HCEC 1CT (cell line): ENCODE measurements at regions not wholly inside any gene's neighbourhood (a gene's known extent, or its start where the extent isn't known, plus 50 kb on each side); places are given as distances from the start of the nearest gene placed in this dataset.

Experiments used
- DNase-seq: peaks from one replicate; pipeline ENCODE4 v3.0.0-alpha.2; 2017

GRCh38 chr2:163456953-163457743, 278.7 kb downstream of the FIGN start:
- DNase-seq, result no peak

DNA sequence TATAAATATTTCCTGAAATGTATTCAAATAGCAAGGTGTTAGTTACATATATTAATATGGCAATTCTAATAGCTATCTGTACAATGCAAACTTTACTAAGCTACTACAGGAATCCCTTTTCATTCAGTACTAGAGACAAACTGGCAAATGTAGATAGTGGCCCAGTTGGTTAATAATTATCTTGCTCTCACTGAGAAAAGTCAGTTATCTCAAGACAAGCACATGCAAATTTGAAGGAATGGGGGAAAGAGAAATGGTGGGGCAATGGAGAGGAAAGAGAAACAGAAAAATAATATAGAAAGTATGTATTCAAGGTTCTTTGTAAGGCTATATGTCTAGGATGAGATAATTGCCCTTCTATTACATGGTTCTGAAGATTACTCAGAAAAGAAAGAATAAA, 280.0 kb downstream of the FIGN start:
- DNase-seq, result no peak

GRCh38 chr2:163453920-163454319, 281.9 kb downstream of the FIGN start:
- DNase-seq, result no peak

GRCh38 chr2:163441603-163442002, 294.2 kb downstream of the FIGN start:
- no peak for DNase-seq

DNA sequence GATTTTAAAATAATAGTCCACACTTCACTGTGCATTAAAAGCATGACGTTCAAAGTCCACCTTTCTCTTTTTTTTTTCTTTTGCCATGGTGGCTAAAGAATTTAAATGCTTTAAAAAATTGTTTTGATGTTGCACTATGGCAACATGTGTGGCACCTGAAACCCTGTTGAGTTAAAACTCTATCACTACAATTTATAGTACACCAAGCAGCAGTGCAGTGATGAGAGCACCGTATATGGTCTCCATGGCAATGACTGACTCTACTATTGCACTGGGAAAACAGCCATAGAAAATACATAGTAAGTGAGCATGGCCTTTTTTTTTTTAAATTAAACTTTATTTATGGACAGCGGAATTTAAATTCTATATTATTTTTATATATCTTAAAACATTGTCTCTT, 298.8 kb downstream of the FIGN start:
- no peak for DNase-seq

DNA sequence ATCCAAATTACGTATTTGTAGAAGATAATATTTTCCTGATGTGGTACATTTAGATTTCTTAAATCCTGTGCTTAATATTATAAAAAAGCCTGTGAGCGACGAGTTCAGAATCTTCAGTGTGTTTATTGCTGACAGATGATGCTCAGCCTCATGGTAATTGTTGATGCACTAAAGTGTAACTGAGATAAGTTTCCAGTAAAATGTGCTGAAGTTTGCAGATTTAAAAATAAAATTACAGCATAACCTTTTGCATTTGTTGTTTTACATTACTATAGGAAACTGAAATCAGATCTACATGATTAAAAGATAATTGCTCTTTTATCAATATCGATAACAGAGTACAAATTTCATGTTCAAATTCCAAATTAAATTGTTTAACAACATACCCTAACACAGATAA, 307.6 kb downstream of the FIGN start:
- no peak for DNase-seq

DNA sequence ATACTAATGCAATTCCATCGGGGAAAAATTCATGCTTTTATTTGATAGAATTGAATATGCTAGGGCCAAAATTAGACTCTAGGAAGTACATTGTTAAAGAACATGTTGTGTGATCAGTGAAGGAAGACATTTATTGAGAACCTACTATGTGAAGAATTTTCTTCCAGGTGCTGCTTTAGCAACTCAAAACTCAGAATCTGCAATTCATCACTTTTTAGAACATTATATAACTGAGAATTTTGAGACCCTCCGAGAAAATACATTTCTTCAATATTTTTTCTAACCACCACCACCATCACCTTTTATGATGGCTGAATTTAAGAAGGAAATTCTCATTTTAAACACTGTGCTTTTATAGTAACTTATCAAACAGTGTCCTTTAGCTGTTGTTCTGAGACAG, 315.2 kb downstream of the FIGN start:
- no peak for DNase-seq

DNA sequence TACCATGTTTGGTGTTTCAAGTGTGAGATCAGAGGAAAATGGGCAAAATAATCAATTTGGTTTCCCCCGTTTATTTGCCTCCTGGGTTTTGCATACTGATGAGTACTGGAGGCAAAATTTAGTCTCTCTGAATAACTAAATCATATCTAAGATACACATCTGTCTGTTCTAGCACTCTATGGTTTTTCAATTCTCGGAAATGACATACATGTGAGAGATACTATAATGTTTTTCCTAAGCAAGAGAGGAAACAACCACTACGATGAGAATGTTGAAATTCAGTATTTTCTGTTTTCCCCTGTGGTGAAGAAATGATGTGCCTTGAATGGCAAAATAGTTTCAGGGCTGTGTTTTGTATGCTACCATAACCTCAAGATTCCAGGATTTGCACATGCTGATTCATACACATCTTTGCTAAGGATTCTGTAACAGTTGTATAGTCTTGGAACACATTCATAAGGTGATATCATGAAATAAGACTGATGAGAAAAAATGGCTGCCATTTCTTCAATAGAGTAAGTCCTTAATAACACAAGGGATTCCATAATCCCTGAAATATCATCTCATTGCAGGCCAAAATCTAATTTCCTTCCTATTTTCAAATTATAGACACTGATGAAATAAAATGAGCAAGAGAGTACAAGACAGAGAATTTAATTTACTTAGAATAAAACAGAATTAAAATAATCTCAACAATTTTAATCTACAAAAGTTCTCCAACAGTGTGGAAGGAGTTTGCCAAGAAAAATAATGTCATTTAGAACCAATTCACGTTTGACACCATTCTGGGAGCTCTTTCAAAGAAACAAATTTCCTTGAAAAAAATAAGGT, 316.6 kb downstream of the FIGN start:
- DNase-seq, result no peak

DNA sequence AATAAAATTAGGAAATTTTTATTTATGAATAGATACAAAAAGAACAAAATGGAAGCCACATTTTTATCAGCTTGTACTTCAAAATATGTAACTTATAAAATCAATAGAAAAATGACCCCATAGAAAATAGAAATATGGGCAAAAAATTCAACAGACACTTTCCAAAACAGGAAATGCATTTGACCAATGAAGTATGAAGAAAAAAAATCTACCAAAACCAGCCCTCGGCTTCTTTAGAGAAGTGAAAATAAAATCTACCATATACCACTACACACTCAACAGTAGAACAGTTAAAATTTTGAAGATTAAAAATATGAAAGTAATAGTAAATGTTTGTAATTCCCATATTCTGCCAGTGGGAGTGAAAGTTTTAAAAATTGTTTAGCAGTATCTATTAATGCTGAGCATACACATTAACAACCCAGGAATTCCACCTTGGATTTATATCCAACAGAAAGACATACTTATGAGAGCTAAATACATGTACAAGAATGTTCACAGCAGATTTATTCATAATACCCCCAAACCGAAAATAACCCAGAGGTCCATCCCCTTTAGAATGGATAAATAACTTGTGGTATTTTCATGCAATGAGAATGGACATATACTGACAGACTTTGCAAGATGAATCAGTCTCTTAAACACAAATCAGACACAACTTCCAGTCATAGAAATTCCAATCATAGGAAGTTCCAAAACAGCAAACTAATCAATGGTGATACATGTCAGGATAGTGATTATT, 318.0 kb downstream of the FIGN start:
- no peak for DNase-seq

GRCh38 chr2:163414121-163414520, 321.7 kb downstream of the FIGN start:
- DNase-seq, result no peak

GRCh38 chr2:163407296-163407695, 328.5 kb downstream of the FIGN start:
- peak; percentile 13 for DNase-seq

DNA sequence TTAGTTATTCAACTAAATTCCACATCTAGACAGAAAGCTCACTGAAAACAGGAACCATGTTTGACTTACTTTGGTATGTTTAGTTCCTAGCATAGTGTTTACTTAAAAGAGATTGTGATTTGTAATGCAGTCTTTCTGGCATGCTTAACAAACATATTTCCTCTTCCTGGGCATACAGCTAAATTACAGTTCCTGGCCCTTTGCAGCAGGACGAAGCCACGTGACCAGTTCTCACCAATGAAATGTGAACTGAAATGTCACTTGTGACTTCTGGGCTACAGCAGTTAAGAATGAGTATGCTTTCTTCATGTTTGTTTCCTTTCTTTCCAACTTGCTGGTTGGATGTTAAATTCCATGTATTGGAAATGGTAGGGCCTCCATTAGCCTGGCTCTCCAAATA, 330.5 kb downstream of the FIGN start:
- no peak for DNase-seq

- DNase-seq, result peak; percentile 47
These were observed 334.3 kb downstream of the FIGN start for GRCh38 chr2:163401481-163401880.

DNA sequence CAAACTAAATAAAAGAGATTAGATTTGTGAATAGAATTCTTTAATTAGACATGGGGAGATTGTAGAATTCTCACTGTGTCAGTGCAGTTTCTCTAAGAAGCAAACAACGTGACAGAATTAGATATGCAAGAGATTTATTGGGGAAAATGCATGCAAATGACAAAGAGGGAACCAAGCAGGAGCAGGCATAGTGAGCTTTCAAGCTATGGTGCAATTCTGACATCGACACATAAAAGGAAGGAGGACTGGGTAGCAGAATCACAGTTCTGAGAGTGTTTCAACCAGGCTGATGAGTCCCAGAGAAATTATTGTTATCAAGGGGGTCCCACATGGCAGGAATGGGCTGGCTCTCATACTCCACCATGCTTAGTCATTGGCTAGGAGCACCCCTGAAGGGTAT, 338.4 kb downstream of the FIGN start:
- no peak for DNase-seq

- no peak for DNase-seq
These were observed 340.2 kb downstream of the FIGN start for GRCh38 chr2:163395602-163396001.

DNA sequence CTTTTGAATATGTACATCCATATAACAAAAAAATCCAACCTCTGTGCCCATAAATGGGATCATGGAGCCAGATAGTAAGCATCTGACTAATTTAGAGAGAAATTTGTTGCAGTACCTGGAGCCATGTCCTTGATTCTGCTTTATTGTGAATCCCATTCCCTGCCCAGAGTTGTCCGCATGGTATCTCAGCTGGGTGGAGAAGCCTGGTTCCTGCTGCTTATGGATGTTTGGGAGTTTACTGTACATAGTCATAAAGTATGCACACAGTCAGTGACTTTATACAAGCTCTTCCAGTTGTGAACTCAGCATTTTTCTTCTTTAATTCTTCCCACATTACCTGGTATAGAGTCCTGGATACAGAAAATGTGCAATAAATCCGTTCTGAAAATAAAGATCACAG, 346.0 kb downstream of the FIGN start:
- no peak for DNase-seq

DNA sequence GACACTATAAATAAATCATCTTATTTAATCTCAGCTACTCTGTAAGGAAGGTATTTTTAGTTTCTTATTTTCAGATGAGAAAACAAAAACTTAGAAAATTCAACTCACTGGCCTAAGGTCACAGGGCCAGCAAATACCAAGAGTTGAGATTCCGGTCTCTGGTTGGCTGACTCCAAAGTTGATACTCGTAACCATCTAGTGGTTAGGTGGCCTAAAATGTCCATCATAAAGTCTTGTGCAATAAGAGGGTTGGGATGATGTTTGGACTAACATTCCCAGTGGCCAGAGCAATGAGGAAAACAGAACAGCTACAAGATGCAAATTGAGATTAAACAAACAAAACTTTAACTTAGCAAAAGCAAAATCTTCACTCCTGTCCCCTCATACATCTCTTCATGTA, 360.3 kb downstream of the FIGN start:
- DNase-seq, result no peak

- no peak for DNase-seq
These were observed 360.7 kb downstream of the FIGN start for GRCh38 chr2:163375070-163375469.

DNA sequence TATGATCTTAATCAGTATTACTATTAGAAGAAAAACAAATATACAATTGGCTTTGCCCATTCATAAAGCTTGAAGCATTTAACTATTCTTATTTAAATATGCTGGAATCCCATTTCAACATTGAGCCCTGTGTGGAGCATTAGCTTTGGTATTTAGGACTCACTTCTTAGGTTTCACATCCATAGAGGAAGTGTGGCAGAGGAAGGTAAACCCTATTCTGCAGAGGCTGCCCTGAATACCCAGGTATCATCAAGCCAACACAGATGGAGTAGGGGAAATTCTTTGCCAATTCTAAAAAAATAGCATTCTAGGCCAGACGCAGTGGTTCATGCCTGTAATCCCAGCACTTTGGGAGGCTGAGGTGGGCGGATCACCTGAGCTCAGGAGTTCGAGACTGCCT, 361.5 kb downstream of the FIGN start:
- no peak for DNase-seq

GRCh38 chr2:163373496-163373895, 362.3 kb downstream of the FIGN start:
- DNase-seq, result no peak

- no peak for DNase-seq
These were observed 365.5 kb downstream of the FIGN start for GRCh38 chr2:163370169-163370886.

GRCh38 chr2:163369111-163369510, 366.7 kb downstream of the FIGN start:
- no peak for DNase-seq

DNA sequence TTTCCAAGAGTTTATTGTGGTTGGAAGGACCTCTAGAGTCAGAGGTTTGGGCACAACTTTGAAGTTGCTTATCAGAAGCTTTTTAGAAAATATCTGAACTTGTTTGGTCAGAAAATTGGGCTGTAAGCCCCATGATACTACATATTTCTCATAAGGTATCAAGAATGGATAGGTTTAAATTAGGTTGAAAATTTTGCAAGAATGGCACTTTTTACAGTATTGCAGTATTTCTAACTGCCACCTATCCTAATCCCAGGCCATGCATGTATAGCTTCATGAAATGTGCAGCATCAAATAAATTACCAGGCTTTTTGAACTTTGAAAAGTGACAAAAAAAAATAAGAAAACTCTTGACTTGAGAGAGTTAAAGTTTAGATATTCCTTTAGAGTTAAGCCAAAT, 367.2 kb downstream of the FIGN start:
- DNase-seq, result no peak
